ENCODE measurements at regions not wholly inside any gene's neighbourhood (a gene's known extent, or its start where the extent isn't known, plus 50 kb on each side); places are given as distances from the start of the nearest gene placed in this dataset.

- TF ChIP-seq CTCF (IDR thresholded peaks at IDR 0.05) (no peak), POLR2AphosphoS5 (IDR thresholded peaks at IDR 0.05) (no peak)
Observed at GRCh38 chr5:54390539-54391031, 64.9 kb upstream of the HSPB3 start.

Data from sigmoid colon (tissue), 4 donors.